Stimulated activated naive CD4-positive, alpha-beta T cell (primary cell): ENCODE measurements at regions not wholly inside any gene's neighbourhood (a gene's known extent, or its start where the extent isn't known, plus 50 kb on each side); places are given as distances from the start of the nearest gene placed in this dataset.
A peak's percentile ranks its signal among the peaks of the same experiment; 100 is the strongest.
"Not testable (repeated sequence)": the region's sequence is repeated elsewhere in the genome, so short reads cannot be mapped to it uniquely, and the experiment has no call there.

Experiments
- DNase-seq, 6 experiments: peaks; one replicate each; lab custom pipeline; 2025; lab: John Stamatoyannopoulos, UW

DNA sequence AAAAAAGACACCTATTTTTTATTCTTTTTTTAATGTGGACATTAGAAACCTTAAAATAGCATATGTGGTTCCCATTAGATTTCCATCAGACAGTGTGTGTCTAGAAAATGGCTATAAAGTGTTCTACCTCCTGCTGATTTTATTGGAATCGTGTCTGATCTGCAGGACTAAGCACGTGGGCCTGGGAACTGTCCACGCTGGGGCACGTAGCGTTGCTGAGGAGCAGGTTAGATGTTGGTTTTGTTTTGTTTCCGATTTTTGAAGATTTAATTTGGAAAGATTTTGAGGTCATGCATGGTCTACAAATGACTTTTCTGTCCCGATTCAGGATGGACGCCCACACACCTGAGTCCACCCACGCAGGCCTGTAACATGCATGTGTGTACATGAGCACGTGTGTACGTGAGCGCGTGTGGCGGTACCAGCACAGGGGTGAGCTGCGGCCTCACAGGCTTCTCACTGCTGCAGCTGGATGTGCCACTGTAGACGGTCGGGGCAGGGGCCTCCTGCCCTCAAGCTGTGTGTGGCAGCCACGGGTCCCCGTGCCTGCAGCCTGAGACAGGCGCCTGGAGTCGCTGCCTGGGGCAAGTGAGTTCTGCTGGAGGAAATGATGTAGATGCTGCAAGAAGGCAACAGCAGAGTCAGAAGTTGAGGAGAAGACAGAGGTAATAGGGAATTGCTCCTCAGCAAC, 99.7 kb upstream of the CTDP1 start:
- DNase-seq: no peak

GRCh38 chr18:79580498-79581171, 99.0 kb upstream of the CTDP1 start:
- DNase-seq: peak in 3 of 6 experiments; percentile 35 to 71 (median 50)

GRCh38 chr18:79581406-79581805, 98.2 kb upstream of the CTDP1 start:
- no peak for DNase-seq

DNA sequence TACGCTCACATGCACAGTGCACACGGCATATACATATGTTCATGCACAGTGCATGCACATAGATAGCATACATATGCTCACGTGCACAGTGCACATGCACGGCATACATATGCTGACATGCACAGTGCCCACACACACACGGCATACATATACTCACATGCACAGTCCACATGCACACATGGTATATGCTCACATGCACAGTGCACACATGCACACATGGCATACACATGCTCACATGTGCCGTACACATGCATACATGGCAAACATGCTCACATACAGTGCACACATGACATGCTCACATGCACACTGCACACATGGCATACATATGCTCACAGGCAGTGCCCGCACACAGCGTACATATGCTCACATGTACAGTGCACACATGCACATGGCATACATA, 97.7 kb upstream of the CTDP1 start:
- no peak for DNase-seq

DNA sequence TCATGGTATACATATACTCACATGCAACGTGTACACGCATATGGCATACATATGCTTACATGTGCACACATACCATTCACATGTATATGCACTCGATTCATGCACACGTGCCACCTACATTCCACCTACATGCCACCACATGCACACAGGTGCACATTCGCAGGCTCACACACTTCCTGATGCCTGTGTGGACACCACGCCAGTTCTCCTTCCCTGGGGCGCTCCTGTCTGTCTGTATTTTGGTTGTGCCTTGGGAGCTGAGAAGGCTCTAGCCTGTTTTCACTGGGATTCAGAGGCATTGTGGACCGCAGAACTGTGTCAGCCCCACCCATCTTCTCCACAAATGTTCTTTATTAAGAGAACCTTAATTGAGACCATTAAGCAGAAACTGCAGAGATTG, 96.6 kb upstream of the CTDP1 start:
- no peak for DNase-seq

GRCh38 chr18:79583426-79583825, 96.2 kb upstream of the CTDP1 start:
- DNase-seq: no peak

DNA sequence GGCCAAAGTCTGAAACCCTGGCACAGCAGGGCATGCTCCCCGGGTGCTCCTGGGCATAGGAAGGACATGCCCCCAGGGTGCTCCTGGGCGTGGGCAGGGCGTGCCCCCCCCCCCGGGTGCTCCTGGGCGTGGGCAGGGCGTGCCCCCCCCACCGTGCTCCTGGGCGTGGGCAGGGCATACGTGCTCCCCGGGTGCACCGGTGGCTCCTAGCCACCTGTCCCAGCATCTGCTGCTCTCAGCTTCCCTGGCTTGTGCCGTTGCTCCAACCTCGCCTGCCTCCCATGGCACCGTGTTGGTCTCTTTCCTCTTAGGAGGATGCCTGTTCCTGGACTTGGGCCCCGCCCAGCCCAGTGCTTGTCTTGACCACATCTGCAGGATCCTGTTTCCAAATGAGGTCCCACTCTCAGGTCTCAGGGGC, 95.6 kb upstream of the CTDP1 start:
- no peak for DNase-seq

DNA sequence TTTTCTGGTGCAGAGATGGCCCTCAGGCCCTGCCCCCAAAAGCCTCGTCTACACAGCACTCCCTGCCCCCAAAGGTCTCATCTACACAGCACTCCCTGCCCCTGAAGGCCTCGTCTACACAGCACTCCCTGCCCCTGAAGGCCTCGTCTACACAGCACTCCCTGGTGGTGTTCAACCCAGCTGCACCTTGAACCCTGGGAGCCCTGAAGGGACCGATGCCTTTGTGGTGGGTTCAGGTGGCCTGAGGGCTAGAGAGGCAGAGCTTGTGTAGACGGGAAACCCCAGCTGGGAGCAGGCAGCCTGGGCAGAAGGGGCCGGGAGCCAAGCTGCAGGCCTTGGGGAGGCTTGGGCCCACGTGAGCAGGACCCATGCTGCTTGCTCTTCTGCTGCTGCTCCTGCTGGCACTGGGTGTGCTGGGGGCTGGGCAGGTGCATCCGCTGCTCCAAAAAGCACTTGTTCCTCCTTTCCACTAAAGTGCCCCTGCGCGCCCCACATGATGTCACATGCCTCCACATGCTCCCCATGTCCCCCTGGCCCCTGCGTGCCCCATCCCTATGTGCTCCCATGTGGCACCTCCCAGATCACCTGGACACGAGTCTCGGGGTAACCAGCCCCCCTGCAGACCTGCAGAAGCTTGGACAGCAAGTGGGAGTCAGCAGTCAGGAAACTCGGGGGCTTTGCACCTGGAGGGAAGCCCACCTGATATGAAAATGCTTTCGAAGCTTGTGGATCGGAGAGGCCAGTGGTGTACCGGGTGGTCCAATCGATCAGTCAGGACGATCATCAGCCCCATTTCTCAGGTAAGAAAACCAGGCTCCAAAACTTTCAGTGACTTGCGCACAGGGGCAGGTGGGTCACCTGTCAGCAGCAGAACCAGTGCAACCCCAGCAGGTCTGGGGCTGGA, 94.9 kb upstream of the CTDP1 start:
- DNase-seq: no peak

- DNase-seq: no peak
Observed at GRCh38 chr18:79585395-79586370, 93.9 kb upstream of the CTDP1 start.

DNA sequence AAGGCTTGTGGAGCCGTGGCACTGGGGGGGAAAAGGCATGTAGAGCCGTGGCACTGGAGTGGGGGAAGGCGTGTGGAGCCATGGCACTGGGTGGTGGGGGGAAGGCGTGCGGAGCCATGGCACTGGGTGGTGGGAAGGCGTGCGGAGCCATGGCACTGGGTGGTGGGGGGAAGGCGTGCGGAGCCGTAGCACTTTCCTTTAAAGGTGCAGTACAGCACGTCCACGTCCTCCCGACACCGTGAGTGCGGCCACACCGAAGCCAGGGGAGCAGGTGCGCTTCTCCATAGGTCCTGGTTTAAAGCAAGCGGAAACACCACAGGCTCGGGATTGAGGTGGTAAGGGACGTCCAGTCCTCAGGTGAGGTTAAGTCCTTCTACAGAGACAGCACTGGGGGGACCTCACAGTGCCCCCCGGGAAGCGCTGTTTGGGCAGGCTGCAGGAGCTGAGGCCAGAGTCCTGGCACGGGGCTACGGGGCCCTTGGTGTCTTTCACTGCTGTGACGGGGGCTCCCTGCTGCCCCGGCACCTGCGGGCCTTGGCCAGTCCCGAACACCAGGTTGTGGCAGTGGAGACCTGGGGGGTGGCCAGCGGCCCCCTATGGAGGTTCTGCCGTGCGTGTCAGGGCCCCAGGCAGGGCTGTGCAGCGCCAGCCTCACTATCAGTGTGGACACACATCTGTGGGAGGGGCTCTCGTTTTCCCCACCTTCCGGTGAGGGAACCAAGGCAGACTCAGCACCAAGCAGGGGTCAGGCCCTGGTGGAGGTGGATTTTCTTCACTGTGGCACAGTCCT, 93.0 kb upstream of the CTDP1 start:
- no peak for DNase-seq

- DNase-seq: no peak
Observed at GRCh38 chr18:79587226-79587741, 92.3 kb upstream of the CTDP1 start.

DNA sequence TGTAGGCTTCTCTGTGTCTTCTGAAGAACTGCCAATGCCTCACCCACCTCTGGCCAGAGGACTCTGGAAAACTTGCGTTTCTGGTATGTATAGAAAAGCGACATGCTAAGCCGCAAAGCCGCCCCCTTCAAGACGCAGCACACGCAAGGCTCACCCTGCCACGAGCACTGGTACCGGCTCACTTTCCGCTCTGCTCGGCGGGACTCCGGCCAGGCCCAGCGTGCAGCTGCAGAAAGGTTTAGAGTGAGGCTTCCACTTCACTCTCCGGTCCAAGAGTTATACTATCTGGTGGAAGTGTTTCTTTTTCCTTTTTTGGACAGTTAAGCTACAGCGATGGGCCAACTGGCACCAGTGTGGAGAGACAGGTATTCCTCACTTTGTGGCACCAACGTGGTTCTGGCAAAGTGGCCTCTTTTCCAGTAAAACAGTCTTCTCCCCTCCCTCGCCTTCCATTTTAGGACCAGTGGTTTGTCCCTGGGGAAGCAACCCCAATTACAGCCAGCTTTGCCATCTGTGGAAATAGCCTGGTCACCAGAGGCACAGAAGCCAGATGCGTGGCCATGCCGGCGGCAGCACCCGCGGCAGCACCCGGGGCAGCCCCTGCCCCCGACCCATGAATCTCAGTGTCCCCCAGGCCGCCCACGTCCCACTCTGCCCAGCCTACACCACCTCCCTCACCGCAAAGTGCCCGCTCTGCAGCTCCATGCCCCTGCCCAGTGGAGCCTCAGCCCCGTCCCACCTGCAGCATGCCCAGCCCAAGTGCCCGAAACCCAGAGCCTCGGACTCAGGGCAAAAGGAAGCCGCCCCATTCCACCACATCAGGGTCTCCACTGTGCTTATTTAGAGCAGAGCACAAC, 91.6 kb upstream of the CTDP1 start:
- DNase-seq: no peak

GRCh38 chr18:79588636-79589481, 90.7 kb upstream of the CTDP1 start:
- no peak for DNase-seq

GRCh38 chr18:79589601-79590091, 90.0 kb upstream of the CTDP1 start:
- no peak for DNase-seq

GRCh38 chr18:79590191-79591031, 89.2 kb upstream of the CTDP1 start:
- DNase-seq: no peak

- DNase-seq: no peak
Observed at GRCh38 chr18:79591032-79591308, 88.6 kb upstream of the CTDP1 start.

DNA sequence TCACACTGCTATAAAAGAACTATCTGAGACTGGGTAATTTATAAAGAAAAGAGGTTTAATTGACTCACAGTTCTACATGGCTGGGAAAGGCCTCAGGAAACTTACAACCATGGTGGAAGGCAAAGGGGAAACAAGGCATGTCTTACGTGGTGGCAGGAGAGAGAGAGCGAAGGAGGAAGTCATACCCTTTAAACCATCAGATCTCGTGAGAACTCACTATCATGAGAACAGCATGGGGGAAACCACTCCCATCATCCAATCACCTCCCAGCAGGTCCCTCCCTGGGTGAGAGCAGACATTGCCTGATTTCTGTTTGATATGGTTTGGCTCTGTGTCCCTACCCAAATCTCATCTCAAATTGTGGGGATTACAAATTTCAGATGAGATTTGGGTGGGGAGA, 86.9 kb upstream of the CTDP1 start:
- not testable (repeated sequence) for DNase-seq

DNA sequence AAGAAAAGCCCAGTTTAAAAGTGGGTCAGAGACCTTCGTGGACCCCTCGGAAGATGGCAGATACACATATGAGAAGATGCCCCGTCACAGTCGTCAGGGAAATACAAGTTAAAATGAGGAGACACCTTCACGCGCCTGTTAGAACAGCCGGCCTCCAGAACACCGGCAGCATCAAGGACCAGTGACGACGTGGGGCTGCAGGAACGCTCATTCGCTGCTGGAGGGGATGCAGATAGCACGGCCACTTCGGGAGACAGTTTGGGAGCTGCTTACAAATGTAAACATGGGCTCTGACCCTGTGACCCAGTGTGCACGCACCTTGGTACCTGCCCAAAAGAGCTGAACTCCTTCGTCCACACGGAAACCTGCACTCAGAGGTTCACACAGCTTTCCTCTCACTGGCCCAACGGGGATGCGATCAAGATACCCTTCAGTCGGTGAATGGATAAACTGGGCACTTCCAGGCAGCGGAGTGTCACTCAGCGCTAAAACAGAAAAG, 83.7 kb upstream of the CTDP1 start:
- no peak for DNase-seq
